SH-SY5Y (cell line): ENCODE measurements at regions not wholly inside any gene's neighbourhood (a gene's known extent, or its start where the extent isn't known, plus 50 kb on each side); places are given as distances from the start of the nearest gene placed in this dataset.

Source experiments
- GATA2 ChIP-seq: IDR thresholded peaks from 2 replicates; pipeline ENCODE4 v1.6.1; 2011; ENCODE audit warnings: mild to moderate bottlenecking, low read depth, low read length
- GATA3 ChIP-seq: IDR thresholded peaks from 2 replicates; pipeline ENCODE4 v1.6.1; 2011; ENCODE audit warnings: low read depth, mild to moderate bottlenecking, low read length, moderate library complexity

DNA sequence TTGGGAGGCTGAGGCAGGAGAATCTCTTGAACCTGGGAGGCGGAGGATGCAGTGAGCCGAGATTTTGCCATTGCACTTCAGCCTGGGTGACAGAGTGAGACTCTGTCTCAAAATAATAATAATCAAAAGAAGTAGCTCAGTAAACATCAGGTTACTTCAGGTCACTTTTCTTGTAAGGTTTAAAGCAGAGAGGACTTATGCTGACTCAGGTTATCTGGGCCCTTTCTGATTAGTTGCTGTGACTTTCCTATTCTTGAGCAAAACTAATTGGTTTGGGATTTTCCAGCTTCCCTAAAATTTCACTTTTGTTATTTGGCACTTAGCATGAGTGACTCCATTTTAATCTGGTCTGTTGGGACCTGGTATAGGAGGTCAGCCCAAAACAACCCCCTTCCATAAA, 812.9 kb downstream of the NLGN4X start:
- TF ChIP-seq GATA2: no peak
- TF ChIP-seq GATA3: no peak
